Activated T-helper 1 cell treated with anti-CD3 and anti-CD28 coated beads, Interleukin-2, amount 50 U/mL, for 16 hours (primary cell): ENCODE measurements at regions not wholly inside any gene's neighbourhood (a gene's known extent, or its start where the extent isn't known, plus 50 kb on each side); places are given as distances from the start of the nearest gene placed in this dataset.

Source experiments
- DNase-seq, 2 donors: peaks; one replicate each; pipeline ENCODE4 v3.0.0-alpha.2; 2020; ENCODE audit warnings: low read depth in 1 of 2, low spot score in 1 of 2

- DNase-seq = no peak
Observed at GRCh38 chr11:15758857-15759465, 597.4 kb downstream of the SOX6 start.

DNA sequence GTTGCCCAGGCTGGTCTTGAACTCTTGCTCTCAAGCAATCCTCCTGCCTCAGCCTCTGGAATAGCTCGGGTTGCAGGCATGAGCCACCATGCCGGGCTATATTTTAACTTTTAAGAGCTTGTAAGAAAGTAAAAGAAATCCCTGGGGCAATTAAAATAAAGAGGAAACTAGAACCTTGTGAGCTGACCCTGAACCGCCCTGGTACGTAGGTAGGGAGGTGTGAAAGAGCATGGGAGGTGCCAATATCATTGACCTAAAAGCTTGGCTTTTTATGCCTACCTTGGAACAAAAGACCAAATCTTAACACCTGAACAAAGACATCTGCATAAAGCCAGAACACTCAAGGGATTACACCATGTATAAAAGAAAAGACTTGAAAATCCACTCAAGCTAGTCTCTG, 595.1 kb downstream of the SOX6 start:
- no peak for DNase-seq

DNA sequence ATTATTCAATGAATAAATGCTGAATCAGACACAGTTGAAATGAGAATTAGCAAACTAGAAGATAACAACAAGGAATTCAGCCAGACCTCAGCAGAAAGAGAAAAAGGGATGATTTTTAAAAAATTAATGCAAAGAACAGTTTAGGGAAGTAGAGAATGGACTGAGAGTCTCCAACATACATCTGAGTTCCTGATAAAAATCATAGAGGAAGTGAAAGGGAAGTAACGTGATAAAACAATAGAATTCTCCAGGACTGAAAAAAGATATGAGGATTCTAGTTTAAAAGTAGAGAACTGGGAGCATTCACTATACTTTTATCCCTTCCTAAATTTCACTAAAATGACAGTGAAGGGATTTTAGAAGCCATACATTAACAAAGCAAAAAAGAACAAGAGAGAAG, 592.0 kb downstream of the SOX6 start:
- DNase-seq = no peak

GRCh38 chr11:15764948-15765347, 591.4 kb downstream of the SOX6 start:
- DNase-seq = no peak

DNA sequence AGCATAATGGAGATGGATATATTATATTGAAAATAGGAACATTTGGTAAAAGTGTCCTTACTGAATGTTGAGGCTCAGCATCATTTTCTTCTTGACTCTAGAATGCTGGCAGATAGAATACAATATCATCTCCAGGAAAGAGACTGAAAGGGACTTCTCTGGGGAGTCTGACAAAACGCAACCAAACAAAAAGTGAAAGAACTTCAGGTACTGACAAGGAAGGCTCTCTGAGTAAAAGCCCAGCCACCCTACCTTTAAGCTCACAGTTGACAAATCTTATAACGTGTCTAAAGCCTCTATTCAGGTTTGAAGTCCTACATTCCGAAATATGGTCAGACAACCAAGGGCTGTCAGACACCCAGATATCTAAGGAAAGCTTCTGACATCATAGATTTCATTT, 590.8 kb downstream of the SOX6 start:
- DNase-seq = no peak

- DNase-seq = no peak
Observed at GRCh38 chr11:15768321-15768720, 588.0 kb downstream of the SOX6 start.

DNA sequence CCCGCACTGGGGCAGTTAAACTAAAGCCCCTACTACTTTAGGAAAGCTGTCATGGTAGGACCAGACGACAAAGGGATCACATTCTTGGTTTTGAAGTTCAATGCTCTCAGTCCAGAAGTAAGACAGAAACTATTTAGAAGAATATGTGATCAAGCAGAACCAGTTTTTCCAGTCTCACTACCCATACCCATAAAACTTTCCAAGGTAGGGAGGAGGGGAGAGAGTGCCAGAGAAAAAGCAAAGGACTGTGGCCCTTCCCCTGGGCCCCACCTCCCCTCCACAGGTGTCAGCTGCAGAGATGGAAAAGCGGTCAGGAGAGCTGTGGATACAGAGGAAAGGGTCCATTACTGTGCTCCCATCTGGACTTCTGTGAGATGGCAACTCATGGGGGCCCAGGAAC, 587.1 kb downstream of the SOX6 start:
- DNase-seq = no peak

DNA sequence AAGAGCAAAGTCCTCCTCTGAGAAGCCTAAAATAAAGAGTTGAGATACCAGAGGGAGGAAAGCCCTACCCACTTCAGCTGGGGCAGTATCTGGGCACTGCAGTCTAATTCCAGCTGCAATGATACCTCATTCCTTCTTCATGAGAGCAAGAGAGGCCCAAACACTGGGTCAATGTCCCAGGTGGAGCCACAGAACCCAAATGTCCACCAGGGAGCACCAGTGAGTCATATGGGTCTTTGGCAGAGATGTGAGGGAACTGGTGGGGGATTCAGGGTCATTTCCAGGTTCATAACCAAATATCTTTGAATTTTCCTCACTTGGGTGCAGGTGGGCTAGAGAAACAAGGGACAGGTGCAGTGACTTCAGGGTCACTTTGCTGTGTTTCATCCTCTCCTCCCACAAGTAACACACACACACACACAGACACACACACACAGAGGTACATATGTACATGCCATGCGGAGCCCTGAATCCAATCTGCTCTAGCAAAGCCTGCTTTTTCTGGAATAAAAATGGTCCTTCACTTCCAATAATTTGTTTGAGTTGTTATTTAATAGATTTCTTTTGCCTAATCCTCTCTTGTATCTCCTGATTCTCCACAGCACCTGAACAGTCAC, 585.4 kb downstream of the SOX6 start:
- DNase-seq = no peak

- DNase-seq = no peak
Observed at GRCh38 chr11:15772547-15772946, 583.8 kb downstream of the SOX6 start.

GRCh38 chr11:15772981-15773380, 583.4 kb downstream of the SOX6 start:
- no peak for DNase-seq

DNA sequence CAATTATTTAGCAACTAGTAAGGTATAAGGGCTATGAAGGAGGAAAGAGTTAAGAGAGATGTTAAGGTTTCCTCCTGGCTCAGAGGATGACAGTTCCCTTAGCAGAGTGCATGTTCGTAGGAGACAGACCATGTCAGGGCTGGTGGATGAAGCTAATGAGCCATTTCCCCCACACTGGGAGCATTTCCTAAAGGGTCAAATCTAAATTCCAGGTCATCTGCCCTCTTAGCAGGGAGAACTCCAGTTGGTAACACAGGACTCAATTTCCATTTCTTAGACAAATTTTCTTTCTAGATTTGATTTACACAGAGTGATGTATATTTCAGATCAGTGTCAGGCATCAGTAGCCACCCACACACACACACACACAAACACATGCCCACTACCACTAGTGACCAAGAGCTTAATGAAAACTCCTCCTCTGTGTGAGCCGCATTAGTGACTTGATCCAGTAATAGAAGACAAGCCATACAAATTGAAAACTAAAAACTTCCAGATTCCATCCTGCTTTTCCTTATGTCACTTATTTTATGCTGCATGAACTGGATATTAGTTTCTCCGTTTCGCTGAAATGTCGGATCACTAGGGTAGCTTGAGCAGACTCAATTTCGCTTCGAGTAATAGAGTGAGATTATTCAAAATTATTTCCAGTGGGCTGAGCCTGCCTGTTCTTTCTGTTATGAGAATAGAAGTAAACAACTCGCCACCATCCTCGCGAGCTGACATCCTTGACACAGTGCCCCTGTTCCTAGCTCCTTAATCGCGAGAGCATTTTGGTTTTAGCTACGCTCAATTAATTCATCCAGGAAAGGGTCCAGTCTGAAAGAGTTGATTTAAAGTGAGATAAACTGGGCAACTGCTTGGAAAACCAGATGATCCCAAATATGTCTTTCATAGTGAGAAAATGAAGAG, 582.6 kb downstream of the SOX6 start:
- DNase-seq = no peak

- no peak for DNase-seq
Observed at GRCh38 chr11:15774388-15774939, 581.9 kb downstream of the SOX6 start.

DNA sequence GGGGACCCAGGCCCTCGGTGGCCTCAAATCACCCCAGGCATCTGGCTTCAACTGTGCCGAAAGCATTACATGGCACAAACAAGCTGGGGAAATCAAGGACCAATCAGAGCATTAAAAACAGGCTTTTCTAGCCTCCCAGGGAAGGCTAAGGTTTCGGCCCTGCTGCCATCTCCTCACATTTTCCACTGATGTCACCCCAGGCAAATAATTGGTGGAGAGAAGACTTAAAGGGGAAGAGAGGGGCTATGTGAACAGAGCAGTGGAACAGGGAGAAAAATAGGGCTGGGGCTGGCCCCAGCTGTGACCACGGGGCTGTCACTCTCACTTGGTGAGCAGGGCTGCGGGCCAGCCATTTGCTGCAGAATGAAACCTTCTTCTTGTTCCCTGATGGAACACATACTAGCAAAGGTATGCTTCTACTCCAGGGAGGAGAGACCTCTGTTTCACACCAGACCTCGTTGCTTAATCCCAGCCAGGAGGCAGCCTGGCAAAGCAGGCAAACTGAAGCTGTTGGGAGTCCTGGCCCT, 581.3 kb downstream of the SOX6 start:
- no peak for DNase-seq

DNA sequence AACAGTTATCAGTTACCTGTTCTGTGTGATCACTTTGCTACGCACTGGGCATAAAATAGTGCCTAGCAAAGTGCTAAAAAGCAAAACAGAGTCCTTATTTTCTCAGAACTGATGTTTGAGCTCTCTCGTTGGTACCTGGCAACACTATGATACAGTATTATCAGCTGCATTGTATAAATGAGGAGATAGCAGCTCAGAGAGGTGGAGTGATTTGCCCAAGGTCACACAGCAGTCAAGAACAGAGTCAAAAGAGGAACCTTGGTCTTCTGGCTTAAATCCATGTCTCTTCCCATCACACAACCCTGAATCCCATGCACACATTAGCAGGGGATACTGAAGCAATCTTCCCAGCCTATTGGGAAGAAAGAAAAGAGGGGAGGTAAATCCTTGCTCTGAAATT, 580.5 kb downstream of the SOX6 start:
- no peak for DNase-seq

DNA sequence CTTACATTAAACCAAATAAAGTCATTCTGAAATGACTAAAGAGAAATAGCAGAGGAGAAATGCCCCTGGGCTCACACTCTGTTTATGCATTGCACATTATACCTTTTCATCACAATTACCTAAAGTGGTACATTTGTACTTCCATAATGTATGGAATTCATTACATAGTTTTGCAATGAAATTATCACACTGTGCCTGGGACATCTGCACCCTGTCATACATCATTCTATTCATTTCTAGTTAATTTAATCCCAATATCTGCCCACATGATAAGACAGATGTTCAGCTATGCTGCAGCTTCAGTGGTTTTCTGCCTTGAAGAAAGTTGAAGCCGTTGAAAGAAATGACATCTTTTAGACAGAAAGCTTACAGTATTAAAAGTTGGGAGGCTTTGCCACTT, 580.0 kb downstream of the SOX6 start:
- DNase-seq = no peak

DNA sequence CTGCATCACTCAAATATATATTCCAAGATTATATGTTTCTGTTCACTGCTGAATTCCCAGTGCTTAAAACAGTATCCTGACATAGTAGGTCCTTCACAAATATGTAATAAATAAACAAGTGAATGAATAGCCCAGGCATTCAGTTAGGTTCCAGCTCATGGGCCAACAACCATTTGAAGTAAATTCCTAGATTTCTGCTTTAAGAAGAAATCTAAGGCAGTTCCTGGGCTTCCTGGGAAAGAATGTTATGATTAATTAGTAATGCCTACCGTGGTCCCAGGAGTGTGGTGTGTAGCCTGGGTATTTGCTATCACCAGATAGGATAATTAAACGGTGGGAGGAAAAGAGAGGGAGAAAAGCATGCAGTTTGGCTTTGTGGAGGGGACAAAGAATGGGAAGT, 576.8 kb downstream of the SOX6 start:
- DNase-seq = no peak

GRCh38 chr11:15780382-15780781, 576.0 kb downstream of the SOX6 start:
- DNase-seq = no peak

DNA sequence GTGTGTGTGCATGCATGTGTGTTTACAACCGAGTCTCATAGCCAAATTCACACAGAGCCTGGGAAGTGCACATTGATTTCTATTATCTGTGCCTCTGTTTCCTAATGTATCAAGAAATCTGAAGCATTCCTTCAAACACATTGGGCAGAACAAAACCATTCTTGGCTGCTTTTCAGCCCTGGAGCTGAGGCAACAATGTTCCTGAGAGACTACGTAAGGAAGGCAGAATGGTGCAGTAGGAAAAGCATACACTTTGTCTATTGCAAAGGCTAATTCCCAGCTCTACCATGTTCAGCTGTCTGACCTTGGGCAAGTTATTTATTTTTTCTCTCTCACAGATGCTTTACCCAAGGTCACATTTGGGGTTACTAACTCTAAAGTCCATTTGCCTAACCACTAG, 575.5 kb downstream of the SOX6 start:
- no peak for DNase-seq

DNA sequence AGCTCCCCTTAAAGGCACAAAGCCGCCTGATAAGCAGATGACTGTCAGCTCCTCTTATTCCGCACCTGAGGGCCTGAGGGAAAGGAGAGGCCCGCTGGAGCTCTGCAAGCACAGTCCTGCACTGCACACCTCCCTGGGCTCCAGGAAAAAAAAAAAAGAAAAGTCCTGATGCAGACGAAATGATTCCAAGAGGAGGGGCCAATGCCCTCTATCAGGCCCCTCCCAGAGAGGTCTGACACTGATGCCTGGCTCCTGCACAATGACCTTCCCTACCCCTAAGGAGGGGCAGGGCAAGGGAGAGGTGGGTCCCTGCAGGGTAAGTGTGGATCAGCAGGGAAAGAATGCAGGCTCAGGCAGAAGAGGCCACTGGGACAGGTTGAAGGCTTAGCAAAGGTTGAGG, 572.7 kb downstream of the SOX6 start:
- DNase-seq = no peak

DNA sequence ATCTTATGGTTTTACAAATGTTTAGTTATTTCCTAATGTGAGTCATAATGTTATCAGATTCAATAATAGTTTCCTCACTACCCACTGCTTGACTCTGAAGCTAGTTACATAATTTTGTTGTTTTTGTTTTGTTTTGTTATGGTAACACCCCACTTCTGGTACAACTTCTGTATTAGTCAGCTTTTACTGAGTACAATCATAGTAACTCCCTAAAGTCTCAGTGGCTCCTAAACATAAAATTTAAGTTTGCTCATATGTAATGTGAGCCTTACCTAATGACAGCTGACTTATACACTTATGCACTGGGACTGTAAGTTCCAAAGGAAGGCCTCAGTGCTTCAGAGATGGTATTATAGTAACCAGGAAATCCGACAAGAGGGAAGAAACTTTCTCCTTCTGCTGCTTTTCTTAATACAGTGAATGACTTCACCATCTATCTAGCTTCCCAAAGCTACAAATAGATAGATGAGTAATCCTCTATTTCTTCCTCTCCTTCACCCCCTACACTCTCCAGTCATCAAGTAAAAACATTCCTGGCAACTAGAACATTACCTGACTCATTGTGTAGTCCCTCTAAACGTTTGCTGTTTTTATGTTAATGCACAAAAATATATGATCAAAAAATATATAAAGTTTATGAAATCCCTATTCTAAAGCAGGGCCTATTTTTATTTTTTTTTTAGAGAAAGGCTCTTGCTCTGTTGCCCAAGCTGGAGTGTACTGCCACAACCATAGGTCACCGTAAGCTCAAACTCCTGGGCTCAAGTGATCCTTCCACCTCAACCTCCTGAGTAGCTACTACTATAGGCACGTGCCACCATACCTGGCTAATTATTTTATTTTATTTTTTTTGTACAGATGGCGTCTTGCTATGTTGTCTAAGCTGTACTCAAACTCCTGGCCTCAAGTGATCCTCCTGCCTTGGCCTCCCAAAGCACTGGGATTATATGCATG, 563.0 kb downstream of the SOX6 start:
- no peak for DNase-seq
